ENCODE measurements at regions not wholly inside any gene's neighbourhood (a gene's known extent, or its start where the extent isn't known, plus 50 kb on each side); places are given as distances from the start of the nearest gene placed in this dataset.

DNA sequence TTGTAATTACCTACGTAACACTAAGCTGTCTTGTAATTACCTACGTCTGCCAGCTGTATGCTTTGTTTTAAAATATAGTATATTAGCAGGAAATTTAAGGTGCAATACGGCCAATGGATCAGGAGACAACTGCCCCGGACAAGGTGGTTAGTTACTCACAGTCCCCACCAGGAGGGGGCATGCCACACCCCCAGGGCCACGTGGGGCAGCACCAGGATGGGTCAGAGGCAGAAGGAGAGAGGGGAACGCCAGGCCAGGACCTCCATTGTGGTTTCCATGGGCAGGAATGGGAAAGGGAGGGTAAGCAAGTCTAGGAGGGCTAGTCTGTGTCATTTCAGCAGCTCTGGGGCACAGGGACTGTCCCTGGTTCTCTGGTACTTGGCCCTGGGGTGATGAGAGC, 140.1 kb downstream of the URI1 start:
- ChIA-PET CTCF (interaction anchor here (0.7 to 1.4 kb wide), 2 partner anchors 131 to 600 kb away, joined by 4 to 6 read pairs; no protein-coding TSS in a partner anchor), POLR2A (no interaction called here)
- no peak overlapping the region for H3K27ac Mint-ChIP-seq (ENCODE audit: low read depth, unreplicated experiment)
- no peak for DNase-seq (ENCODE audit: unreplicated experiment)
- no peaks in the 10 kb centered on the region for H3K9me3 Mint-ChIP-seq (ENCODE audit: unreplicated experiment)
- H3K4me3 Mint-ChIP-seq (ENCODE audit: unreplicated experiment), result no peak overlapping the region
- intact Hi-C loops (cut with micrococcal nuclease), result no loop called here
- H3K27me3 Mint-ChIP-seq (ENCODE audit: insufficient read depth, unreplicated experiment), result no peaks in the 10 kb centered on the region
- TF ChIP-seq, protein P1, sequence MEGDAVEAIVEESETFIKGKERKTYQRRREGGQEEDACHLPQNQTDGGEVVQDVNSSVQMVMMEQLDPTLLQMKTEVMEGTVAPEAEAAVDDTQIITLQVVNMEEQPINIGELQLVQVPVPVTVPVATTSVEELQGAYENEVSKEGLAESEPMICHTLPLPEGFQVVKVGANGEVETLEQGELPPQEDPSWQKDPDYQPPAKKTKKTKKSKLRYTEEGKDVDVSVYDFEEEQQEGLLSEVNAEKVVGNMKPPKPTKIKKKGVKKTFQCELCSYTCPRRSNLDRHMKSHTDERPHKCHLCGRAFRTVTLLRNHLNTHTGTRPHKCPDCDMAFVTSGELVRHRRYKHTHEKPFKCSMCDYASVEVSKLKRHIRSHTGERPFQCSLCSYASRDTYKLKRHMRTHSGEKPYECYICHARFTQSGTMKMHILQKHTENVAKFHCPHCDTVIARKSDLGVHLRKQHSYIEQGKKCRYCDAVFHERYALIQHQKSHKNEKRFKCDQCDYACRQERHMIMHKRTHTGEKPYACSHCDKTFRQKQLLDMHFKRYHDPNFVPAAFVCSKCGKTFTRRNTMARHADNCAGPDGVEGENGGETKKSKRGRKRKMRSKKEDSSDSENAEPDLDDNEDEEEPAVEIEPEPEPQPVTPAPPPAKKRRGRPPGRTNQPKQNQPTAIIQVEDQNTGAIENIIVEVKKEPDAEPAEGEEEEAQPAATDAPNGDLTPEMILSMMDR (IDR thresholded peaks at IDR 0.05; ENCODE audit: unreplicated experiment), result no peak
- H3K4me1 Mint-ChIP-seq (ENCODE audit: insufficient read depth, unreplicated experiment), result no peaks in the 10 kb centered on the region
- no TSS peak for BruUV-seq (replicated peaks)
- H3K36me3 Mint-ChIP-seq (ENCODE audit: insufficient read depth, unreplicated experiment), result no peaks in the 10 kb centered on the region

DNA sequence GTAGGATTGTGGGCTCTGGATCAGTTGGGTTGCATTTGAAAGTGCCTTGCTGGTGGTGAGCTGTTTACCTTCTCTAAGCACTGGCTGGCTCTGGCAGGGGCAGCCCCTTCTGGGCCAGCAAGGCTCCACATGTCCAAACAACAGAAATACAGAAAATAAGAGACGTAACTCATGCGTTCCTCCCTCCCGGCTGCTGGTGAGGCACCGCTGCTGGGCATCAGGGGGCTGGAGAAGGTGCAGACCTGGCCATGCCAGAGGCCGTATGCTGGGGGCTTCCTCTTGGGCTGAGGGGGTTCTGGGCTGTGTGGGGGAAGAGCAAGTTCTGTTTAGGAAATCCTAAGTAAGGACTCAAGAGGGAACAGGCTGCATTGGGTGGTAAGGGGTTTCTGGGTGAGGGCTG, 140.6 kb downstream of the URI1 start:
- Mint-ChIP-seq H3K9me3 (ENCODE audit: unreplicated experiment) (peaks cover 4% of the 10 kb centered on the region), H3K27me3 (ENCODE audit: insufficient read depth, unreplicated experiment) (no peaks in the 10 kb centered on the region), H3K36me3 (ENCODE audit: insufficient read depth, unreplicated experiment) (no peaks in the 10 kb centered on the region), H3K4me1 (ENCODE audit: insufficient read depth, unreplicated experiment) (no peaks in the 10 kb centered on the region), H3K4me3 (ENCODE audit: unreplicated experiment) (no peak overlapping the region), H3K27ac (ENCODE audit: low read depth, unreplicated experiment) (no peak overlapping the region)
- TF ChIP-seq, protein P1 (IDR thresholded peaks at IDR 0.05; ENCODE audit: unreplicated experiment), result no peak
- DNase-seq (ENCODE audit: unreplicated experiment), result no peak
- intact Hi-C loops (cut with micrococcal nuclease), result no loop called here
- ChIA-PET POLR2A (no interaction called here), CTCF (interaction anchor here (0.7 kb wide), 1 partner anchor 130 kb away, joined by 6 read pairs; no protein-coding TSS in a partner anchor)
- no TSS peak for BruUV-seq (replicated peaks)

DNA sequence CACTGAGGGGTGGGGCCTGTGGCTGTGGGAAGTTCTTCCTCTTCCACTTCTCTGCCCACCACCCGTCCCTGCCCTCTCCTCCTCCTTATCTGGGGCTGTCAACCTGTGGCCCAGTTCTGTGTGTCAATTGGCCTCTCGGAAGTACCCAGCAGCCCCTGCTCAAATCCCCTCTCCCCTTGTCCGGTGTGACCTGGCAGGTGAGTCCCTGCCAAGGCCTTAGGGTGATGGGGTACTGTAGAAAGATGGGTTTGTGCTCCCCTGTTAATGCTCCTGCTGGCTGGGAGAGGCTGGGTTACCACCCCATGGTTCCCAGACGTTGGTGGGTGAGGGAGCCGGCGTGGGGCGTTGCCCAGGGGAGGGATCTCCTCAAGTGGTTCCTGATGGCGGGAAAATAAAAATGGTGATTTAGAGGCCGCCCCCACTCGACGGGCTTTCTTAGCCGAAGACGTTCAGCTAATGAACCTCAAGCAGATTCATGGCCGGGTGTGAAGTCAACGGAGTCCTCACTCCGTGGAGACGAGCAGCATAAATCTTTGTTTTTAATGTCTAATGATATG, 141.2 kb downstream of the URI1 start:
- CTCF ChIA-PET, result no interaction called here
- Mint-ChIP-seq H3K4me3 (ENCODE audit: unreplicated experiment) (no peak overlapping the region), H3K27ac (ENCODE audit: low read depth, unreplicated experiment) (no peak overlapping the region), H3K36me3 (ENCODE audit: insufficient read depth, unreplicated experiment) (no peaks in the 10 kb centered on the region), H3K4me1 (ENCODE audit: insufficient read depth, unreplicated experiment) (no peaks in the 10 kb centered on the region), H3K9me3 (ENCODE audit: unreplicated experiment) (peaks cover 7% of the 10 kb centered on the region), H3K27me3 (ENCODE audit: insufficient read depth, unreplicated experiment) (no peaks in the 10 kb centered on the region)
- POLR2A ChIA-PET, result no interaction called here
- intact Hi-C loops (cut with micrococcal nuclease), result no loop called here
- no peak for DNase-seq (ENCODE audit: unreplicated experiment)
- no TSS peak for BruUV-seq (replicated peaks)
- TF ChIP-seq, protein P1 (IDR thresholded peaks at IDR 0.05; ENCODE audit: unreplicated experiment), result no peak

DNA sequence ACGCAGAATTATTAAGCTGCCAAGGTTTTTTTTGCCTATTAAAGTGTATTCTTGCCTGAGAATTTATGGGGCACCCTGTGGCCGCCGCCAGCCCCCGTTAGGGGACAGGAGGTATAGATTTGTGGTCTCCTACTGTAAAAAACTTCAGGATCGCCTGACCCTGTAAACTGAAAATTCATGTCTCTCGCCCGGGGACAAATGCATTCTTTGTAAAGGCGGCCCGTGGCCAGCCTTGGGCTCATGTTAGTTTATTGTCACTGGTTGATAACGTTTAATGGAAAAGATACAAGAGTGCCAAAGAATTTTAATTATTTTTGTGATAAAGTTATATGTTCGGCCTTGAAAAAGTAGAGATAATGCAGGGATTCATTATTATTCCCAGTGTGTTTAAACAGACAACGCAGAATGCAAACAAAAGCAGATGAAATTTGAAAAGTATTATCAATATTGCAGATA, 141.7 kb downstream of the URI1 start:
- TF ChIP-seq, protein P1 (IDR thresholded peaks at IDR 0.05; ENCODE audit: unreplicated experiment), result no peak
- no TSS peak for BruUV-seq (replicated peaks)
- Mint-ChIP-seq H3K9me3 (ENCODE audit: unreplicated experiment) (peaks cover 7% of the 10 kb centered on the region), H3K27ac (ENCODE audit: low read depth, unreplicated experiment) (no peak overlapping the region), H3K4me3 (ENCODE audit: unreplicated experiment) (no peak overlapping the region), H3K27me3 (ENCODE audit: insufficient read depth, unreplicated experiment) (no peaks in the 10 kb centered on the region), H3K4me1 (ENCODE audit: insufficient read depth, unreplicated experiment) (no peaks in the 10 kb centered on the region), H3K36me3 (ENCODE audit: insufficient read depth, unreplicated experiment) (no peaks in the 10 kb centered on the region)
- CTCF ChIA-PET, result no interaction called here
- intact Hi-C loops (cut with micrococcal nuclease), result no loop called here
- POLR2A ChIA-PET, result no interaction called here
- DNase-seq (ENCODE audit: unreplicated experiment), result no peak
